ENCODE measurements at regions not wholly inside any gene's neighbourhood (a gene's known extent, or its start where the extent isn't known, plus 50 kb on each side); places are given as distances from the start of the nearest gene placed in this dataset.

DNA sequence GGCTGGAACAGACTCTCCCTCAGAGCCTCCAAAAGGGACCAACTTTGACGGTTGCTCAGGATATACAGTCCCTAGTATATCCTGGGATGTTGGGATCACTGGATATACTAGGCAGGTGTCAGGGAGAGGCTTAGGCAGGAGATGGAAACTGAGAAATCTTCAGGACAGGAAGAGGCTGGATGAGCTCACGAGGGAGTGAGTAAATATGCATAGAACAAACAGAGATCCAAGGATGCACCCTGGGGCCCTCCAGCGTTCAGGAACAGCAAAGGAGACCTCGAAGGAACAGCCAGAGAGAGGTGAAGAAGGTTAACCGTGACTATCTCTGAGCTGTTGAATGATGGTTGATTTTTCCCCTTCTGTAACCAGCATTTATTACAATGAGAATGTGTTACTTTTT, 191.3 kb downstream of the BMP7 start:
- no peak overlapping the region for H3K4me3 Mint-ChIP-seq
- H3K23ac ChIP-seq (ENCODE audit: insufficient read length, low read depth, low read length), result no peak overlapping the region

More for the DNA sequence above, 191.3 kb downstream of the BMP7 start:
- Histone ChIP-seq H3T11ph (ENCODE audit: low read length) (no peak overlapping the region), H3K27me3 (ENCODE audit: insufficient read depth, low read length) (no peaks in the 10 kb centered on the region; the same call in 1 of the 2 replicates), H2BK12ac (ENCODE audit: insufficient read length, low read depth, low read length) (no peak overlapping the region), H2AFZ (ENCODE audit: low read length) (no peak overlapping the region), H4K20me1 (ENCODE audit: control insufficient read depth, insufficient read depth, insufficient read length) (no peaks in the 10 kb centered on the region), H2BK120ac (ENCODE audit: low read depth, low read length, poor library complexity, severe bottlenecking) (no peak overlapping the region), H3K23me2 (ENCODE audit: insufficient read length, low read depth, low read length, poor library complexity, severe bottlenecking) (no peaks in the 10 kb centered on the region), H3K4me2 (ENCODE audit: insufficient read depth, insufficient read length, low read length) (no peak overlapping the region), H3K4ac (ENCODE audit: low read depth, low read length) (no peak overlapping the region), H3K79me1 (ENCODE audit: insufficient read depth, low read depth, low read length, poor library complexity, severe bottlenecking) (no peaks in the 10 kb centered on the region), H3K56ac (ENCODE audit: insufficient read length, low read depth, low read length) (no peak overlapping the region), H4K8ac (replicated peaks; ENCODE audit: insufficient read length, low read depth, low read length) (no peak overlapping the region), H3K14ac (ENCODE audit: insufficient read depth, low read length) (no peak overlapping the region), H2BK20ac (ENCODE audit: low read depth, low read length, poor library complexity, severe bottlenecking) (no peak overlapping the region), H3K4me1 (ENCODE audit: insufficient read depth, low read length) (no peaks in the 10 kb centered on the region), H2BK15ac (ENCODE audit: low read depth, low read length) (no peak overlapping the region), H3K27ac (ENCODE audit: insufficient read length, low read depth, low read length) (no peak overlapping the region), H2AK5ac (ENCODE audit: insufficient read length, low read length) (no peak overlapping the region), H3K9ac (ENCODE audit: extremely low read depth, insufficient read length, low read length) (no peak overlapping the region), H3K18ac (ENCODE audit: insufficient read length, low read depth, low read length) (no peak overlapping the region), H3K9me3 (ENCODE audit: control insufficient read depth, low read depth, low read length) (no peaks in the 10 kb centered on the region), H2BK5ac (ENCODE audit: insufficient read length, low read length) (no peak overlapping the region), H4K91ac (ENCODE audit: insufficient read length, low read depth, low read length) (no peak overlapping the region), H3K79me2 (ENCODE audit: insufficient read depth, low read length) (no peaks in the 10 kb centered on the region), H4K5ac (ENCODE audit: insufficient read length, low read depth, low read length) (no peak overlapping the region)
- Mint-ChIP-seq H3K4me1 (peaks cover 27 to 28% of the 10 kb centered on the region in 2 experiments), H3K27me3 (ENCODE audit: low read depth) (peaks cover 61% of the 10 kb centered on the region), H3K27ac (no peak overlapping the region), H3K36me3 (ENCODE audit: insufficient read depth in 1 of 3, low read depth in 3 of 3) (no peaks in the 10 kb centered on the region; a peak in 2 of 7 replicates), H3K9me3 (peaks cover 13 to 20% of the 10 kb centered on the region in 2 experiments; a peak in 4 of 5 replicates)
- no peak for DNase-seq
- TF ChIP-seq, protein P1, sequence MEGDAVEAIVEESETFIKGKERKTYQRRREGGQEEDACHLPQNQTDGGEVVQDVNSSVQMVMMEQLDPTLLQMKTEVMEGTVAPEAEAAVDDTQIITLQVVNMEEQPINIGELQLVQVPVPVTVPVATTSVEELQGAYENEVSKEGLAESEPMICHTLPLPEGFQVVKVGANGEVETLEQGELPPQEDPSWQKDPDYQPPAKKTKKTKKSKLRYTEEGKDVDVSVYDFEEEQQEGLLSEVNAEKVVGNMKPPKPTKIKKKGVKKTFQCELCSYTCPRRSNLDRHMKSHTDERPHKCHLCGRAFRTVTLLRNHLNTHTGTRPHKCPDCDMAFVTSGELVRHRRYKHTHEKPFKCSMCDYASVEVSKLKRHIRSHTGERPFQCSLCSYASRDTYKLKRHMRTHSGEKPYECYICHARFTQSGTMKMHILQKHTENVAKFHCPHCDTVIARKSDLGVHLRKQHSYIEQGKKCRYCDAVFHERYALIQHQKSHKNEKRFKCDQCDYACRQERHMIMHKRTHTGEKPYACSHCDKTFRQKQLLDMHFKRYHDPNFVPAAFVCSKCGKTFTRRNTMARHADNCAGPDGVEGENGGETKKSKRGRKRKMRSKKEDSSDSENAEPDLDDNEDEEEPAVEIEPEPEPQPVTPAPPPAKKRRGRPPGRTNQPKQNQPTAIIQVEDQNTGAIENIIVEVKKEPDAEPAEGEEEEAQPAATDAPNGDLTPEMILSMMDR (conservative IDR thresholded peaks at IDR 0.05), result no peak
- no CpG with 5 or more reads among the region's 5 CpGs for WGBS (ENCODE audit: extremely low coverage, insufficient read length, low lambda C conversion rate)
